ENCODE measurements at regions not wholly inside any gene's neighbourhood (a gene's known extent, or its start where the extent isn't known, plus 50 kb on each side); places are given as distances from the start of the nearest gene placed in this dataset.
A peak's percentile ranks its signal among the peaks of the same experiment; 100 is the strongest.
"Not testable (repeated sequence)": the region's sequence is repeated elsewhere in the genome, so short reads cannot be mapped to it uniquely, and the experiment has no call there.

DNA sequence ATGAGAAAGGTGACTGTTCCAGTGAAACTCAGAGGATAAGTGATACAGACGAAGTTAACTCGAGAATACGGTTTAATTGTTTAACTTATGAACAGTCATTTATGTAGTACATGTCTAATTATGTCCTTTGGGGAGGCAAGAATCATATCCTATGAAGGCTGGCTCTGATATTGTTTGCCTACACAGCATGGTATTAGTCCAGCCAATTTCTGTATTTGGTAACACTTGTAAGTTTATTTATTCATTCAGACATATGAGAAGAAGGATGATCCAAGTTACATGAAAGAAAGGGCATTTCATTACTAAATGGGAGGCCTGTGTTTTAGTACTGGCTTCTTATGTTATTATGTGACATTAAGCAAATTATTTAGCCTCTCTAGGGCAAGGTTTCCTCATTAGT lies 199.7 kb downstream of the NNT start:
- no peaks in the 10 kb centered on the region for H3K9me3 ChIP-seq (ENCODE audit: control insufficient read depth, insufficient read depth, low read length)
- no peaks in the 10 kb centered on the region for H3K27me3 ChIP-seq (ENCODE audit: control insufficient read depth, insufficient read depth, low read length)
- DNase-seq (ENCODE audit: low read depth, low spot score), result no peak
- no peak overlapping the region for H3K4me3 ChIP-seq (ENCODE audit: low read depth, low read length)
- ChIA-PET CTCF (no interaction called here), POLR2A (no interaction called here)
- no peak overlapping the region for H3K27ac ChIP-seq (ENCODE audit: low read depth, low read length)
- TF ChIP-seq CTCF (IDR thresholded peaks at IDR 0.05; ENCODE audit: low read depth, low read length), result no peak

DNA sequence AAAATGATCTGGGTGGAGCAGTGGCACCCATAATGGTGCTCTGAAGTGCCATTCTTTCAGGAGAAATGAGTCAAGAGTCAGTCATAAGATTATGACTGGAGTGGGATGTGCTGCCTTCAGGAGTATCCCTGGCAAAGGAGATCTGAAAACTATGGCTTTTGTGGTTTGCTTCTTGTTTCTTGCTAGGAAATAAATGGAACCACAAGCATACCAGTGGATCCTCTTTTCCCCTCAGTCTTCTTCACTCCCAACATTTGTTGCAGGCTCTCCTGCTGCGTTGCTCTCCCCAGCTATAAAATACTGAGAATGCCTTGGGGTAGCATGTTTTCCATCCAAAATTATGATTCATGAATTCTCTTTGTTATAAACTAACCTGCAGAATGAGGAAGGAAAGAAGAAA lies 199.1 kb downstream of the NNT start:
- ChIA-PET POLR2A (no interaction called here), CTCF (interaction anchor here (1.2 kb wide), 1 partner anchor 530 kb away, joined by 4 read pairs; no protein-coding TSS in a partner anchor)
- DNase-seq (ENCODE audit: low read depth, low spot score), result no peak
- Histone ChIP-seq H3K4me3 (ENCODE audit: low read depth, low read length) (no peak overlapping the region), H3K27ac (ENCODE audit: low read depth, low read length) (no peak overlapping the region), H3K27me3 (ENCODE audit: control insufficient read depth, insufficient read depth, low read length) (no peaks in the 10 kb centered on the region), H3K9me3 (ENCODE audit: control insufficient read depth, insufficient read depth, low read length) (no peaks in the 10 kb centered on the region)
- TF ChIP-seq CTCF (IDR thresholded peaks at IDR 0.05; ENCODE audit: low read depth, low read length), result no peak

- CTCF ChIA-PET, result no interaction called here
- TF ChIP-seq CTCF (IDR thresholded peaks at IDR 0.05; ENCODE audit: low read depth, low read length), result no peak
- no peak overlapping the region for H3K4me3 ChIP-seq (ENCODE audit: low read depth, low read length)
- H3K27ac ChIP-seq (ENCODE audit: low read depth, low read length), result no peak overlapping the region
- no peaks in the 10 kb centered on the region for H3K9me3 ChIP-seq (ENCODE audit: control insufficient read depth, insufficient read depth, low read length)
- no peaks in the 10 kb centered on the region for H3K27me3 ChIP-seq (ENCODE audit: control insufficient read depth, insufficient read depth, low read length)
- no peak for DNase-seq (ENCODE audit: low read depth, low spot score)
- POLR2A ChIA-PET, result no interaction called here
Observed at GRCh38 chr5:43798740-43799139, 195.8 kb downstream of the NNT start.

DNA sequence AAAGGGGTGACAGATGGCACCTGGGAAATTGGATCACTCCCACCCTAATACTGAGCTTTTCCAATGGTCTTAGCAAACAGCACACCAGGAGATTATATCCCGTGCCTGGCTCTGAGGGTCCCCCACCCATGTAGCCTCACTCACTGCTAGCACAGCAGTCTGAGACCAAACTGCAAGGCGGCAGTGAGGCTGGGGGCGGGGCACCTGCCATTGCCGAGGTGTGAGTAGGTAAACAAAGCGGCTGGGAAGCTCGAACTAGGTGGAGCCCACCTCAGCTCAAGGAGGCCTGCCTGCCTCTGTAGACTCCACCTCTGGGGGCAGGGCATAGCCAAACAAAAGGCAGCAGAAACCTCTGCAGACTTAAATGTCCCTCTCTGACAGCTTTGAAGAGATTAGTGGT lies 188.9 kb downstream of the NNT start:
- H3K9me3 ChIP-seq (ENCODE audit: control insufficient read depth, insufficient read depth, low read length); H3K27me3 ChIP-seq (ENCODE audit: control insufficient read depth, insufficient read depth, low read length); CTCF ChIA-PET; DNase-seq (ENCODE audit: low read depth, low spot score); H3K4me3 ChIP-seq (ENCODE audit: low read depth, low read length); H3K27ac ChIP-seq (ENCODE audit: low read depth, low read length); POLR2A ChIA-PET: not testable (repeated sequence)

- peaks cover 2% of the 10 kb centered on the region for H3K27me3 ChIP-seq (ENCODE audit: control insufficient read depth, insufficient read depth, low read length)
- no peak overlapping the region for H3K4me3 ChIP-seq (ENCODE audit: low read depth, low read length)
- TF ChIP-seq CTCF (IDR thresholded peaks at IDR 0.05; ENCODE audit: low read depth, low read length), result no peak
- H3K27ac ChIP-seq (ENCODE audit: low read depth, low read length), result no peak overlapping the region
- no peaks in the 10 kb centered on the region; the same call in 1 of the 2 replicates for H3K9me3 ChIP-seq (ENCODE audit: control insufficient read depth, insufficient read depth, low read length)
- CTCF ChIA-PET, result interaction anchor here (0.6 kb wide), 1 partner anchor 547 kb away, joined by 3 read pairs; no protein-coding TSS in a partner anchor
- no peak for DNase-seq (ENCODE audit: low read depth, low spot score)
- POLR2A ChIA-PET, result no interaction called here
Observed at GRCh38 chr5:43785198-43785597, 182.2 kb downstream of the NNT start.

GRCh38 chr5:43780586-43780985 lies 177.6 kb downstream of the NNT start:
- Histone ChIP-seq H3K27me3 (ENCODE audit: control insufficient read depth, insufficient read depth, low read length) (no peaks in the 10 kb centered on the region), H3K9me3 (ENCODE audit: control insufficient read depth, insufficient read depth, low read length) (no peaks in the 10 kb centered on the region), H3K4me3 (ENCODE audit: low read depth, low read length) (no peak overlapping the region), H3K27ac (ENCODE audit: low read depth, low read length) (peak overlapping the region; percentile 59)
- no peak for TF ChIP-seq CTCF (IDR thresholded peaks at IDR 0.05; ENCODE audit: low read depth, low read length)
- ChIA-PET POLR2A (no interaction called here), CTCF (no interaction called here)
- DNase-seq (ENCODE audit: low read depth, low spot score), result no peak
